ENCODE measurements at regions not wholly inside any gene's neighbourhood (a gene's known extent, or its start where the extent isn't known, plus 50 kb on each side); places are given as distances from the start of the nearest gene placed in this dataset.

GRCh38 chr11:21659961-21660360 lies 532.9 kb upstream of the ANO5 start:
- Histone ChIP-seq H3K4me3 (no peak overlapping the region), H3K36me3 (no peaks in the 10 kb centered on the region), H3K27me3 (no peaks in the 10 kb centered on the region), H3K27ac (no peak overlapping the region), H3K9me3 (no peaks in the 10 kb centered on the region), H3K4me1 (no peaks in the 10 kb centered on the region)
- intact Hi-C loops (cut with DNase I): no loop called here
- TF ChIP-seq CTCF (IDR thresholded peaks at IDR 0.05) (no peak), POLR2A (IDR thresholded peaks at IDR 0.05) (no peak), EP300 (IDR thresholded peaks at IDR 0.05) (no peak), POLR2AphosphoS5 (IDR thresholded peaks at IDR 0.05) (no peak)
- DNase-seq: no peak

GRCh38 chr11:21675049-21675616 lies 517.8 kb upstream of the ANO5 start:
- no peak overlapping the region for H3K27ac ChIP-seq
- no peaks in the 10 kb centered on the region for H3K9me3 ChIP-seq
- no peaks in the 10 kb centered on the region for H3K4me1 ChIP-seq
- no peaks in the 10 kb centered on the region for H3K27me3 ChIP-seq
- WGBS, 2 donors: 76% methylated on average over 6 of the region's 6 CpGs
- no peak for DNase-seq
- no peaks in the 10 kb centered on the region for H3K36me3 ChIP-seq
- intact Hi-C loops (cut with DNase I): no loop called here
- no peak for TF ChIP-seq POLR2A (IDR thresholded peaks at IDR 0.05)
- no peak for TF ChIP-seq POLR2AphosphoS5 (IDR thresholded peaks at IDR 0.05)
- TF ChIP-seq EP300 (IDR thresholded peaks at IDR 0.05): no peak
- no peak for TF ChIP-seq CTCF (IDR thresholded peaks at IDR 0.05)
- H3K4me3 ChIP-seq: no peak overlapping the region

GRCh38 chr11:21687643-21688042 lies 505.2 kb upstream of the ANO5 start:
- no peaks in the 10 kb centered on the region for H3K9me3 ChIP-seq
- H3K36me3 ChIP-seq: no peaks in the 10 kb centered on the region
- intact Hi-C loops (cut with DNase I): no loop called here
- TF ChIP-seq POLR2AphosphoS5 (IDR thresholded peaks at IDR 0.05) (no peak), POLR2A (IDR thresholded peaks at IDR 0.05) (no peak), CTCF (IDR thresholded peaks at IDR 0.05) (no peak), EP300 (IDR thresholded peaks at IDR 0.05) (no peak)
- 28 to 73% methylated on average over 1 of the region's 1 CpG for WGBS, 2 donors
- DNase-seq: no peak
- H3K4me1 ChIP-seq: no peaks in the 10 kb centered on the region
- H3K27me3 ChIP-seq: no peaks in the 10 kb centered on the region
- no peak overlapping the region for H3K4me3 ChIP-seq
- H3K27ac ChIP-seq: no peak overlapping the region

- no peaks in the 10 kb centered on the region for H3K36me3 ChIP-seq
- H3K4me1 ChIP-seq: peaks cover 0 to 5% (median 0%) of the 10 kb centered on the region in 4 donors
- TF ChIP-seq EP300 (IDR thresholded peaks at IDR 0.05) (no peak), POLR2A (IDR thresholded peaks at IDR 0.05) (no peak), POLR2AphosphoS5 (IDR thresholded peaks at IDR 0.05) (no peak), CTCF (IDR thresholded peaks at IDR 0.05) (no peak)
- no peak overlapping the region for H3K27ac ChIP-seq
- intact Hi-C loops (cut with DNase I): no loop called here
- no peak overlapping the region for H3K4me3 ChIP-seq
- 19 to 61% methylated on average over 2 of the region's 2 CpGs for WGBS, 2 donors
- no peak for DNase-seq
- no peaks in the 10 kb centered on the region for H3K27me3 ChIP-seq
- H3K9me3 ChIP-seq: no peaks in the 10 kb centered on the region
Observed at GRCh38 chr11:21704539-21704938, 488.3 kb upstream of the ANO5 start.

- no peak overlapping the region for H3K4me3 ChIP-seq
- H3K27ac ChIP-seq: no peak overlapping the region
- H3K4me1 ChIP-seq: peaks cover 0 to 5% (median 0%) of the 10 kb centered on the region in 4 donors
- WGBS, 2 donors: 31 to 56% methylated on average over 2 of the region's 2 CpGs
- intact Hi-C loops (cut with DNase I): no loop called here
- no peaks in the 10 kb centered on the region for H3K9me3 ChIP-seq
- DNase-seq: no peak
- H3K27me3 ChIP-seq: no peaks in the 10 kb centered on the region
- TF ChIP-seq POLR2A (IDR thresholded peaks at IDR 0.05): no peak
- no peak for TF ChIP-seq POLR2AphosphoS5 (IDR thresholded peaks at IDR 0.05)
- no peak for TF ChIP-seq EP300 (IDR thresholded peaks at IDR 0.05)
- TF ChIP-seq CTCF (IDR thresholded peaks at IDR 0.05): no peak
- no peaks in the 10 kb centered on the region for H3K36me3 ChIP-seq
Observed at GRCh38 chr11:21707116-21707739, 485.7 kb upstream of the ANO5 start.

Measured in sigmoid colon (tissue), 6 donors.